HG03060 (cell line): ENCODE measurements at regions not wholly inside any gene's neighbourhood (a gene's known extent, or its start where the extent isn't known, plus 50 kb on each side); places are given as distances from the start of the nearest gene placed in this dataset.

Experiments
- ATAC-seq: cut with Tn5 transposase; IDR thresholded peaks from one replicate; pipeline ENCODE4 v1.9.1; 2021; ENCODE audit warnings: low read depth, moderate number of reproducible peaks; ENCODE audit not compliant: unreplicated experiment

DNA sequence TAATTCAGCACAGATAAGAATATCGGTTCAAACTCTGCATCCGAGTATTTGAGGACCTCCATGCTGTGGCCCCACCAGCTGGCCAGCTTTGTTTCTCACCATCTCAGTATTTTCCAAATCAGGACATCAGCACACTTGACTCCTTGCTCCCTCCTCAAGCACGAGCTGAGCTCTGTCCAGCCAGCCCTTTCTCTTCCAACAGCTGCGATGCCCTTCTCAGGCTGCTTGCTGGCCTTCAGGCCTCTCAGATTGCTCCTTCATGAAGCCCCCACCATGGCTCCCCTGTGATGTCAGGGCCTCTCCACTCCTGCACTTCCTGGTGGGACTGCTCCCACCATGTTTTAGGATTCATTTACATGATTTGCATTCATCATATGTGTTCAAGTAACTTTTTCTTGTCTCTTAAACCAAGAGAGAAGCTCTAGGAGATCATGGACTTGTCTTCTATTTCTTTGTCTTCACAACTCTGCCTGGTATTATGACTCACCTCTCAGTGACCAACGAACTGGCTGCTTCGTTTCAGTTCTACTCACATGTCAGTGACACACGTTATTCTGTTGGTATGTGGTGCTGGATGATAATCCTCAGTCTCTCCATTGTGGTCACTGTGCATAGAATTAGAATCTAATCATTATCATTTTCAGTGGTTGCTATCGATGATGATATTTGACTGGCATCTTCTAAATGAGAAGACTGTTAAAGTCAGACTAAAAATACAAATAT lies 471.7 kb downstream of the EFNB2 start:
- ATAC-seq, result no peak

DNA sequence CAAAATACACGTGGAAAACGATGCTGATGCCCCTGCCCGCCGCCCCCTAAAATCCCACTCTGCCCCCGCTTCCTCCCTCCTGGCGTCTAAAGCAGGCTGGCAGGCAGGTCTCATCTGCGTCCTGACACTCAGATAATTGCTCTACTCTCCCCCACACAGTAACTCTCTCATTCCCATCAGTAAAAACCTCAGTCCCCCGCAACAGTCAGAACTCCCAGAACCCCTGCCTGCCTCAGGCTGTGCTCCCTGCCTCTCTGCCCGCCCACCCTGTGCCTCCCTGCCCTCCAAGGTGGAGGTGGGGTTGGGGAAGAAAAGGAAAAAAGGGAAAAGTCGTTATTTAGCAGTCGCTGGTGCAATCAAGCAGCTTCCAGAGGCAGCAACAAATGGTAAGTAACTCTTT lies 473.7 kb downstream of the EFNB2 start:
- no peak for ATAC-seq

DNA sequence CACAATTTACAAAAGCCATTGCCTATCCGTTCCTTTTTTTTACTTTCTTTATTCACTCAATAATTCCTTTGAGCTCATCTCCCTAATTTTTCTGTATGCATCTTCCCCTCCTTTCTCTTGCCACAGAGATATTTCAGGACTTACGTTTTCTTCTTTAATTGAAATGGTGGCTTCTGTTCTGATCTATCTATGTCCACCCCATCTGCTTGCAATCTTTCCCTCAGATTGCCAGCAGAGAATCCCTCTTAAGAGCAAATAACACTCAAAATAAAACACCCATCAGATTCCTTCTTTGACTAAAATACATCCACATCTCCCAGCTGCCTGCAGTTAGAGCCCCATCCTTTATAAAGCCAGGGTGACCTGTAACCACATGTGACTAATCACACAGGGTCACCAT lies 478.6 kb downstream of the EFNB2 start:
- ATAC-seq, result no peak

DNA sequence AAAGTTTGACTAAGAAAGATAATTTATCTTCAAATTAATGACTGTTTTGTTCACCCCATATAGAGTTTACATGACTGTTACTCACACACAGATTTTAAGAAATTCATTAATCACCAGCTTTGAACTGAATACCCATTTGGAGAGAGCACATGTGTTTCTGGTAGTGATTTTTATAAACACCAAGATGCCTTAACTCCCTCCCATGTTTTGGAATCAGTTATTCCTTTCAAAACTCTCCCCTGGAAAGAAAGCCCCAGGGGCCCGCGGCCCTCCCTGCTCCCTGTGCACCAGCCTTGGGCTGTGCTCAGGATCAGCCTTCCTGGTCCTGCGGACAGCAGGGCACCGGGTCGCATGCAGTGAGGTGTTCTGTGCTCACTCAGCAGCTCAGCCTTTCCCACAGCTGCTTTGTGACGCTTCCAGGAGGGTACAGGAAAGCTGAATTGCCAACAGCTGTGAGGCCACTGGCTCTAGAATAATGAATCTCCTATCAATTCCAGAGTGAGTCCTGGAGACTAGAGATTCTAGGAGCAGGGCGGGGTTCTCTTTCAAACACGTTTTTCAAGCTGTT lies 483.2 kb downstream of the EFNB2 start:
- no peak for ATAC-seq

DNA sequence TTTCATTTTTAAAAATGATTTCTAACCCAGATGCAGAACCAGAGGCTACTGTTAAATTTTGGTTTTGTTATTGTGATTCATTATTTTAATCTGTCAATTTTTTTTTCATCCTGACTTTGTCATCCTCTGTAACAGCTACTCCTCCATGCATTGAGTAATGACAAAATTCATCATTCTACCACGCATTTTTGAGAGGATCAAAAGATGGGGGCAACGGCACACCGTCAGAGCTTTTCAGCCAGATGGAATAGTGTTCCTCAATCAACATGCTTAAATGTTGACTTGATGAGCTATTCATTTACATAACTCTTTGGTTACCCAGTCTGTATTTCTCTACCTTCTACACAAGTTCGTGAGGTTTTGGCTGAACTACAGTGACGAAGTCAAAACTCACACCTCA lies 486.3 kb downstream of the EFNB2 start:
- ATAC-seq, result no peak

DNA sequence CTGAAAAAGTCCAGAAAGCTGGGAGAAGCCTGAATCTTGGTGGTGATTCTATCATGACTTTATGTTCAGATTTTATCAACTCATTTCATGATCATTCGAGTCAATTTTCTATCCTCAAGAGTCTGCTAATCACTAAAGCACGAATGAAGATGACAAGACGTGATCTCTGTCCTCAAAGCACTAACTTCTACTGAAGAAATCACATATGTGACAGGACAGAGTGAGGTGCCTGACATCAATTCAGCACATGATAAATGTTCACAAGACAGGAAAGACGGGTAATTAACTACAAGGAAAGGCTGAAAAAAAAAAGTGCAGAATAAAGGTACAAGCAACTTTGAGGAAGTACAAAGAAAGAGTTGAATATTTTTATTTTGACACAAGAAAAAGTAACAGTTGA lies 487.1 kb downstream of the EFNB2 start:
- no peak for ATAC-seq

DNA sequence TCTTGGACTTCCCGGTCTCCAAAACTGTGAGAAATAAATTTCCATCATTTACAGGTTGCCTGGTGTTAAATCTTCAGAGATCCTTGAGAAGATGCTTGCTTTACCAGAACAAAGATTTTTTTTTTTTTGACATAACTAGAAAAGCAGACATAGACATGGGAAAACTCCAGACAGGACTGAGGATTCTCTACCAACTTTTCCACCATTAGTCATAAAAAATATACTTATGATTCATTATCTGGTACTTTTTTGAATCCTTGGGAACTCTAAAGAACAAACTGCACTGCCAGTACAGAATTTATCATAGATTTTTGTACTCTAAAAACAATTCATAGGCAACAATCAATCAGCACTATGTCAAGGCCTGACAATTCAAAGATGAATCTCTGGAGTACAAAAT lies 487.6 kb downstream of the EFNB2 start:
- no peak for ATAC-seq

DNA sequence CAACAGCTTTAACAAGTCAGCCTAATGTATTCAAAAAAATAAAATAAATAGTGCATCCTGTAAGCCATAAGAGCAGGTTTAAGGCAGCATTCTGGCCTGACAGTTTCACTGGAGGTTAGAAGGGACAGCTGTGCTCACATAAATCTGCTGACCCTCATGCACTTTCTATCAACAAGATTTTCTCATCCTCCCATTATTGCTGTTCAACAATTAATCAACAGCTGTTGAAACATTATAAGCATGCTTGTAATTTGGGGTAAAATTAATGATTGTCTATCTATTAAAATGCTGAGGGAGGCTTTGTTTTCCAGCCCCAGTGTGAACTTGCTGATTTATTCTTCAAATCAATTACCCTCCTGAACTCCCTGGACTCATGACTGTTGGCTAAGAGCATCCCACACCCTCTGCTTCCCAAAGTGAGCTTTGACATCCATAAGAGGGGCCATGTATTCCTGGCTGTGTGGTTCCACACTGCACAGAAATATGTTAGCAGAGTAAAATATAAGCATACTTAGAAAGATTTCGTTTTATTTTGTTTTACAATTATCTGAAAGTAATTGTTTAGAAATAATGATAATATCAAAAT lies 492.4 kb downstream of the EFNB2 start:
- ATAC-seq, result no peak

DNA sequence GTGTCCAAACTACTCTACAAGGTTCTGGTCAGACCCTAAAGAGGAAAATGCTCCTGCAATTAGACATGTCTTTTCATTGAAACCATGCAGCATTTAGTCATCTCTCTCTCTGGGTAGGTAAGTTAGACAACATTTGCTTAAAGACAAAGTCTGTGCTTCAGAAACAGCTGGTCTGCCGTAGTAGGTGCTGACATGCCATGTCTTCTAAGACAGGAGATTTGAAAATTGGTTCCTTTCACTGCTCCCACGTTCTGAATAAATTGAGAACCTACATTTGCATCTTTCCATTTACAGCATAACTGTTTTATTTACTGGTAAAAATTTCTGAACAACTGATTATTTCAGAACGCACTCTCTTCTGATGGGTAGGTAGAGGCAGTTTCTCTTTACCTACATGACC lies 494.0 kb downstream of the EFNB2 start:
- ATAC-seq, result no peak

DNA sequence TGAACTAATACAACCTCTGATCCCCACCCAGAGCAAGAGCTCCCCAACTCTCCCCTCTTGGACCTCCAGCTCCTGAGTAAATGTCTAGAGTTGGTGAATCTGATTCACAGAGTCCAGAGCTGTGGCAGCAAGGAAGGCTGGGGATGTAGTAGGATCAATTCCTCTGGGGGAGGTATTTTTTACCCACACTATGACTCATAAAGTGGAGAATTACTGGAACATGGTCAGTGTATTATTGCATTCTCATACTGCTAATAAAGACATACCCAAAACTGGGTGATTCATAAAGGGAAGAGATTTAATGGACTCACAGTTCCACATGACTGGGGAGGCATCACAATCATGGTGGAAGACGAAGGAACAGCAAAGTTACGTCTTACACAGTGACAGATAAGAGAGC lies 496.7 kb downstream of the EFNB2 start:
- no peak for ATAC-seq

DNA sequence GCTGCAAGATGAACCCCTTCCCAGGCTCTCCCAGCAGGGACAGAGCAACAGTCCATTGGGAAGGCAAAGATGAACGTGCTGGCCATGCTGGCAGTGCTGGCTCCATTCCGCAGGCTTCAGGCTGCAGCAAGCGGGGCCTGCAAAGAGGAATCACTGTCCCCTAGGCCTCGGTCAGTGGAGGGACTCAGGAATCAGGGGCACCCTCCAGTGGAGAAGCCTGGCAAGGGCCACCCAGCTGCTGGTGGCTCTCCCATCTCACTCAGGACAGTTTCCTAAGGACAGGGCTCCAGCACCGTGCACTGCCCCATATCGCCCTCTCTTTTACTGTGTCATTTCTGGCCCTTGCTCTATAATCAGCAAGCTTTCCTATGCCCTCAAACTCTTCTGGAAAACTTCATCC lies 498.6 kb downstream of the EFNB2 start:
- no peak for ATAC-seq

DNA sequence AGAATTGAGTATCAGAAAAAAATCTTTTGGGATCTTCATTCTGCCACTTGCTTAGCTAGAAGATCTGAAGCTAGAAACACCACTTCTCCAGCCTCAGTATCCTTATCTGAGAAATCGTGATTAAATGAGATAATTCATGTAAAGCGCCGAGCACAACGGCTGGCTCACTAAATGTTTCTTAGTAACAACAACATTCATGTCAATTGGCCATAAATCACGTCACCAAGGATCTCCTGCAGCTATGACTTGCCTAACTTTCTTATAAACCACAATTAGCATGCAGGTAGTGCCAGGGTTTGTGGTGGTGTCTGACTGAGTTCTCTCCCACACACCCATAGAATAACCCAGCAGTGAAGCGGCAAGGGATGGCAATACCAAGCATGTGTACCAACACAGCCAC lies 501.3 kb downstream of the EFNB2 start:
- ATAC-seq, result no peak

DNA sequence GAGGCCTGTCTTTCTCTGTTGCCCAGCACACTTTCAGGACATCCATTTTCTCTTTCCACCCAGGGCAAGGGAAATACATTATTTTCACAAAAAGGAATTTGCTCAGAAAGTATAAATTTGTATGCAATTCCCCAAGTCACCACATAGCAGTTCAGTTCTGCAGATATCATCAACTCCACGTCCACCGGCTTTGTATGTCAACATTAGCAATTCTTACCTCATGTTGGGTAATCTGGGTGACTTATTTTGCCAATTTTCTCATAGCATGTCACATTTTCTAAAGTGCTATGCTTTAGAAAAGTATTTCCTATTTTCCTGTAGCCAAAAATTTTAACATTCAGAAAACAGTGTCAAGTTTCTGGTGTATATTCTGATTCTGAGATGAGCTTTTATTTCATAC lies 501.8 kb downstream of the EFNB2 start:
- no peak for ATAC-seq

DNA sequence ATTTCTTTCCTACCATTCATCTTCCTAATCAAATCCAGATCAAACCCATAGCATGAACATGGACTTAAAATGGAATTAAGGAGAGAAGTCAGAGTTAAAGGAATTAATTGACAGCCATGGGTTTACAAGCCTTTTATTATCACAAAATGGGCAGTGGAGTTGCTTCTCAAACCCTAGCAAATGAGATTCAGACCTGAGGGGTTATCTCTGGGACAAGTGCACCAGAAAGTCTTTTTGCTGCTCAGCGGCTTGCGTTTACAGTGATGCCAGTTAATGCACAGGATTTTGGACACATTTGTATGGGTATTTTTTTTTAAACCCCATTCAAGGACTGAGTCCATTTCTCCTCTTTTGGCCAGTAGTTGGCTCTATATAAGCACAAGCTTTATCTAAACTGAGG lies 503.0 kb downstream of the EFNB2 start:
- no peak for ATAC-seq

DNA sequence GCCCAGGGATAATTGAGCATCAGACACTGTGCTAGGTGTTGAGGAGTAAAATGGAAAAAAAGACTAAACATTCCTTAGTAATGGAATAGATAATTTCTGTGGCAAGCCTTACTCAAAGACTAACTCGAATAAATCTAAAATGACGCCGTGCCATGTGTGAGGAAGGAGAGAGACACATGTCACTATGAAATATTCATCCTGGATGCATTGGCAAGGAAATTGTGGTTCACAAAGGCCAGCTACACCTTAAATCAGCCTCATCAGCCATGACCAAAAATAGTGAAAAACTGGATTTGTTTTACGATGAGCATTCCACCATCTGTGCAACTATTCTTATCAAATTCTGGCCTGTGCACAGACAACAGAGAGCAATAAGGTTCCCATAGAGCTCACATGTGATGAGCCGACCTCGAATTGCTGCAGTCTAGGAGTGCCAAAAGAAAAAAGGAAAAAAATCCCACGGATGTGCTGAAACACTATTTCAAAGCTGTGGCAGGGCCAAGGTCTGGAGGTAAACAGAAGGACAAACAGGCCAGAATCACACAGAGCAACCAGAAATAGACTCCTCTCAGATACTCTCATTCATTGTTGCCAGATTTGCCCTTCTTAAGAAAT lies 505.7 kb downstream of the EFNB2 start:
- ATAC-seq, result no peak

DNA sequence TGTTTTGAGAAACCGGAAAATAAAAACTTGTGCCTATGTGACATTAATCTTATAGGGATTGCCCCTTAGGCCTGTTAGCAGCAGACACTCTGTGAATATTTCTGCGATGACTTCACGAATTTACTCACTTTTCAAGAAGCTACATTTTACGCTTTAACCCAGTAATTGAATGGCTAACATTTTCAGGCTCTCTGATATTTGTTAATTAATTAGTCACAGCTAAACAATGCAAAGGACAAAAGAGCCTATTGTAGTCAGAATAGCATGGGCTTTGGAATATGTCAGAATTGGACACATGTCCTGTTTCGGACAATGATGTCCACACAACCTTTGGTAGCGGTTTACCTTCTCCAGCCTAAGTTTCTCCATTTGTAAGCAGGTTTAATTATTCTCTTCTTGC lies 506.6 kb downstream of the EFNB2 start:
- no peak for ATAC-seq

DNA sequence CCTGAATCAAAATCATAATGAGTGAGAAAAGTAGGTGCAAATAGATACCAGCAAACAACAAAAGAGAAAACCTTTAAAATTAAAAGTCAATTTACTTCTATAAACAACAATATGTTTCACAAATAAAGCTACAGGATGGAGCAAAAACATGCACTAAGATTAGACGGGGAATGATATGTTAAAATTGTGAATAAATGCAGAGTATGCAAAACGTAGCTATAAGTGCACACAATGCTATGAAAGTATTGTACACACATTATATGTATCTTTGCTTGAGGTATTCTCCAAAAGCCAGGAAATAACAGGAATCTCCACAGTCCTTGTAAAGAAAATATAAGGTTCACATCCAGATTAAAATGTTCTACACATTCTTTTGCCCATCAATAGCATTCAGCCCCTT lies 523.9 kb downstream of the EFNB2 start:
- ATAC-seq, result no peak

DNA sequence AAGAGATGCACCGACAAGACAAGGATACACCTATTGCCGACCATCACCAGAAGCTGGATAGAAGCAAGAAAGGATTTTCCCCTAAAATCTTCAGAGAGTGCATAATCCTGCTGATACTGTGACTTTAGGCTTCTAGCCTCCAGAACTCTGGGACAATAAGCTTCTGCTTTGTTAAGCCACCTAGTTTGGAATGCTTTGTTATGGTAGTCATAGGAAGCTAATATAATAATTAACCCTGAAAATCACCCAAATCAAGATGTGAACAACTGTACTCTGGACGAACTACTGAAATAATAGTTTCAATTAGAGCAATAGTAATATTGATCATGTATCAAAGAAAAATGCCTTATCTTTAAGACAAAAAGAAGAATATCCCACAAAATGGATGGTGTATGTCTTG lies 524.6 kb downstream of the EFNB2 start:
- ATAC-seq, result no peak

DNA sequence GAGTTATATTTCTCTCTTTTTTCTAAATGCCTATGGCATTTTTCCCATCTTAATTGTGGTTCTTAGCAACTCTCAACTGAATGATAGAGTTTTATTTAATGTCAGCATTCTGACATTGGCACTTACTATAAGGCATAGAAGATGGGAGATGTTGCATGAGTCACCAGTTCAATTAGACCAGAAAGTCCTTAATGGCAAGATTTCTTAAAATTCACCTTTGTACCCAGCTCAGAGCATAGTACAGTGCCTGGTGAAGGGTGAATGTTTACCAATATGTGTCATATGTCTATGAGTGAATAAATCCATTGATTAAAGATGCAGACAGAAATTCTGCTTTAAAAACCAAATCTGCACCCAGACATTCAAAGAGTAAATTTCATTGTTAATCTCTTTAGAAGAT lies 526.9 kb downstream of the EFNB2 start:
- no peak for ATAC-seq

DNA sequence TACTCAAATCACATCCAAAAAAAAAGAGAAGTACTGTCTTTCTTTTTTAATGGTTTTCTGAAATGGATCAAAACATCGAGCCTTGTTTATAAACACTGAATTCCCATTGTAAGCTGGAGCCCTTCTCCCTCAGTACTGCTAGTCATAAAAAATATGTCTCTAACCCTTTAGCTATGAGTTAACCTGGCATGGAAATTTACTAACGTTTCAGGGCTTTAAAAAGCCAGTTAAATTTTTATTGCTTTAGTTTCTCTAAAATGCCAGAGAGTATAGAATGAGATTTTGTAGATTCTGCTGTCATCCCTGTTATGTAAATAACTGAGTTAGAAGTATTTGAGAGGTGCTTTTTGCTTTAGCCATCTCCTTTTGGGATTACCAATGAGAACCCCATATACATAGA lies 528.3 kb downstream of the EFNB2 start:
- ATAC-seq, result no peak

DNA sequence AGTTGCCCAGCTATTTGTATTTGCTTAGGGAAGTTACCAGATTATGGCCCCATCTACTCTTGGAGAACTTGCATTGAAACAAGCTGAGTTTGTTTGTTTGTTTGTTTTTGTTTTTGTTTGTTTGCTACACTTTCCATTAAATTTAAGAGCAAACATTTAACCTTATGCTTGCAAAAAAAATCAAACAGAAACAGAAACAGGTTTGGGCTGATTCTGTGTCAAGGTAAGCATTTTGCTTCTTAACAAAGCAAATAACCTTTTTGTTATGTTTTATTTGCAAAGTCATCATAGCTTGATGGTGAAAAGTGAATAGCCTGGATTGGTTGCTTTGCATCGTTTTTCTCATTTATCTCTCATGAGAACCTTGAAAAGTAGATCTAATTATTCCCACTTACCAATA lies 531.8 kb downstream of the EFNB2 start:
- ATAC-seq, result no peak

DNA sequence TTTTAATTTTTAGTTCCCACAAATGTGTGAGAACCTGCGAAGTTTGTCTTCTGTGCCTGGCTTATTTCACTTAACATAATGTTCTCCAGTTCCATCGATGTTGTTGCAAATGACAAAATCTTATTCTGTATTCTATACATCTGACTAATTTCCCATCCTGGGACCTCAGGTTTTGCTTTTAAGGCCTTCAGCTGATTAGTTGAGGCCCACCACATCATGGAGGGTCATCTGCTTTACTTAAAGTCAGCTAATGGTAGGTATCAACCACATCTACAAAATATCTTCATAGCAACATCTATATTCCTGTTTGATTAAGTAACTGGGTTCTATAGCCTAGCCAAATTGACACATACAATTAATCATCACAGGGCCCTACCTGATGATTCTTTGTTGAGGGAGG lies 534.0 kb downstream of the EFNB2 start:
- no peak for ATAC-seq
